HUES6 (cell line): ENCODE measurements at regions not wholly inside any gene's neighbourhood (a gene's known extent, or its start where the extent isn't known, plus 50 kb on each side); places are given as distances from the start of the nearest gene placed in this dataset.

ENCODE experiments used
- H3K27ac ChIP-seq: 2 replicates; pipeline ENCODE4 v1.7.0; 2013; ENCODE audit warnings: low read depth, mild to moderate bottlenecking, low read length, inconsistent platforms
- H3K27me3 ChIP-seq: 2 replicates; pipeline ENCODE4 v1.6.1; 2013; ENCODE audit warnings: low read length; ENCODE audit not compliant: control insufficient read depth, insufficient read depth
- H3K36me3 ChIP-seq: 2 replicates; pipeline ENCODE4 v1.6.1; 2013; ENCODE audit warnings: low read length; ENCODE audit not compliant: control insufficient read depth, insufficient read depth
- H3K4me1 ChIP-seq: 2 replicates; pipeline ENCODE4 v1.6.1; 2013; ENCODE audit warnings: low read length; ENCODE audit not compliant: control insufficient read depth, insufficient read depth
- H3K4me3 ChIP-seq: 2 replicates; pipeline ENCODE4 v1.5.1; 2013; ENCODE audit warnings: low read depth, low read length
- H3K9ac ChIP-seq: one replicate; pipeline ENCODE4 v1.6.1; 2013; ENCODE audit warnings: mild to moderate bottlenecking, low read length
- H3K9me3 ChIP-seq: 2 replicates; pipeline ENCODE4 v1.6.1; 2013; ENCODE audit warnings: low read depth, low read length; ENCODE audit not compliant: control insufficient read depth, insufficient read depth

GRCh38 chr5:40315126-40315525 lies 364.6 kb upstream of the PTGER4 start:
- Histone ChIP-seq H3K36me3 (no peaks in the 10 kb centered on the region), H3K9ac (no peak overlapping the region), H3K4me1 (no peaks in the 10 kb centered on the region), H3K9me3 (no peaks in the 10 kb centered on the region), H3K27ac (no peak overlapping the region), H3K4me3 (no peak overlapping the region), H3K27me3 (no peaks in the 10 kb centered on the region)

DNA sequence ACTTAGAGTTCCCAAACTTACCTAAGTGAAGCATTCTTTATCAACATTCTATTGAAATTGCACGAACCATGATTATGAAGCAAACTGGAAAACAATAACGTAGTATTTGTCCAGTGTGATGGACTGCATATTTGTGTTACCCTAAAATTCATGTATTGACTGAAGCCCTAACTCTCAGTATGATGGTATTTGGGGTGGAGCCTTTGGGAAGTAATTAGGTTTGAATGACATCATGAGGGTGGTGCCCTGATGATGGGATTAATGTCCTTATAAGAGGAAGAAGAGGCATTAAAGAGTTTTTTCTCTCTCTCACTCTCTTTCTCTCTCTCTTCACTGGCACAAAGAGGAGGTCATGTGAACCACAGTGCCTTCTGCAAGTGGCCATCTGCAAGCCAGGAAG lies 365.4 kb upstream of the PTGER4 start:
- no peak overlapping the region for H3K4me3 ChIP-seq
- no peaks in the 10 kb centered on the region for H3K36me3 ChIP-seq
- H3K27me3 ChIP-seq: no peaks in the 10 kb centered on the region
- H3K9ac ChIP-seq: no peak overlapping the region
- H3K4me1 ChIP-seq: no peaks in the 10 kb centered on the region
- H3K9me3 ChIP-seq: no peaks in the 10 kb centered on the region
- no peak overlapping the region for H3K27ac ChIP-seq

DNA sequence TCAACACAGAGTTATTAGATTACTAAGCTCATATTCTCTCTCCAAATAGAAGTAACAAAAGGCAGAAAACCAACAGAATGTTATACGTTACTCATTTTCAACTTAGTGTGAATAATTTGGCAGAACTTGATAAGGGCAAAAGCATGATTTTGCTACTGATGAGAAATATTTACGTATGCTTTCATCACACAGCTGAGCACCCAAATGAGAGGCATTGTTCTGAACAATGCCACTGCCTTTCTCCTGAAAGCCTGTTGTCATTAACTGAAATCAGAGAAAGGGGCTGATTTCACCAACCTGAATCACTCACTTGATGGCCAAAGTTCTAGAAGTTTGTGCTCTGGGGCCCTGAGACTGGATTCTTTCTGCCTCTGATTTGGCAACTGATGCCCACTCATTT lies 367.5 kb upstream of the PTGER4 start:
- Histone ChIP-seq H3K4me3 (no peak overlapping the region), H3K27me3 (no peaks in the 10 kb centered on the region), H3K27ac (no peak overlapping the region), H3K9me3 (no peaks in the 10 kb centered on the region), H3K36me3 (no peaks in the 10 kb centered on the region), H3K9ac (no peak overlapping the region), H3K4me1 (peaks cover 6% of the 10 kb centered on the region)

GRCh38 chr5:40309851-40310250 lies 369.9 kb upstream of the PTGER4 start:
- no peaks in the 10 kb centered on the region for H3K27me3 ChIP-seq
- no peak overlapping the region for H3K4me3 ChIP-seq
- no peaks in the 10 kb centered on the region for H3K9me3 ChIP-seq
- H3K27ac ChIP-seq: no peak overlapping the region
- H3K36me3 ChIP-seq: no peaks in the 10 kb centered on the region
- no peak overlapping the region for H3K9ac ChIP-seq
- peaks cover 6% of the 10 kb centered on the region for H3K4me1 ChIP-seq

DNA sequence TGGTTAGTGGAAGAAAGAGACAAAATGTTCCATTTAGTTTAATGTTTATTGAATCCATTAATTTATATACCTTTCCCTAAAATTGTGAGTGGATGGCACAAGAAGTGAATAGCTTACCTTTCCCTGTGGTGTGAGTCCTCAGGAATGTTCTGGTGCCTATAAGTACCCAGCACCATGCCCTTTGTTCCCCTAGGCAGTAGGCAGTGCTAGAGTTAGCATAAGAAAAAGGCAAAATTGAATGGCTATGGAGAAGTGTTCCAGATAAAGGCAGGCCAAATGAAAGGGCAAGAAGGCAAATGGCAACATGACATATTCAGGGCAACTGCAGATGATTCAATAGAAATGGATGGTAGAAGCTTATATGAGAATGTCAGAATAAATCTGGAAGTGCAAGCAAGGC lies 370.8 kb upstream of the PTGER4 start:
- H3K27ac ChIP-seq: no peak overlapping the region
- no peaks in the 10 kb centered on the region for H3K27me3 ChIP-seq
- no peak overlapping the region for H3K4me3 ChIP-seq
- H3K9ac ChIP-seq: no peak overlapping the region
- H3K36me3 ChIP-seq: no peaks in the 10 kb centered on the region
- no peaks in the 10 kb centered on the region for H3K9me3 ChIP-seq
- H3K4me1 ChIP-seq: peaks cover 6% of the 10 kb centered on the region

- H3K4me1 ChIP-seq: peaks cover 6% of the 10 kb centered on the region
- no peak overlapping the region for H3K27ac ChIP-seq
- no peak overlapping the region for H3K4me3 ChIP-seq
- H3K9ac ChIP-seq: no peak overlapping the region
- H3K9me3 ChIP-seq: no peaks in the 10 kb centered on the region
- H3K36me3 ChIP-seq: no peaks in the 10 kb centered on the region
- H3K27me3 ChIP-seq: no peaks in the 10 kb centered on the region
These were observed 371.8 kb upstream of the PTGER4 start for GRCh38 chr5:40307920-40308319.

- Histone ChIP-seq H3K9me3 (no peaks in the 10 kb centered on the region), H3K36me3 (no peaks in the 10 kb centered on the region), H3K27ac (no peak overlapping the region), H3K4me1 (peaks cover 6% of the 10 kb centered on the region), H3K27me3 (no peaks in the 10 kb centered on the region), H3K4me3 (no peak overlapping the region), H3K9ac (no peak overlapping the region)
These were observed 372.7 kb upstream of the PTGER4 start for GRCh38 chr5:40306869-40307487.

DNA sequence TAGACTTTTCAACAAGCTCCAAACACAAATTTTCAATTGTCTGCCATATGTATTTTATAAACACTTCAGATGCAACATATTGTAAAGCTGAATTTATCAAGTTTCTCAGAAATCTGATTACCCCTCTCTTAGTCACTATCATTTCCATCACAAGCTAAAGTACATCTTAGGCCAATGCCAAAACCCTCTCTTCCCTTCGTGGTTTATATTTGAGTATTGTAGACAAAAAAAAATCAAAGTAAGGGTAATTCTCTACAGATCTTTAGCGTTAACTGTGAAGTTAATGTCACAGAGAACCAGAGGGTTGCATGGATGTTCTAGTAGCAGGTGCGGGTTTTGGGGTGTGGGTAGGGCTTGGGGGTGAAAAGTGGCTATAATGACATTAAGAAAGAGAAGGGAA lies 387.7 kb upstream of the PTGER4 start:
- Histone ChIP-seq H3K36me3 (no peaks in the 10 kb centered on the region), H3K27ac (no peak overlapping the region), H3K27me3 (no peaks in the 10 kb centered on the region), H3K9me3 (no peaks in the 10 kb centered on the region), H3K4me3 (no peak overlapping the region), H3K4me1 (no peaks in the 10 kb centered on the region), H3K9ac (no peak overlapping the region)

- no peak overlapping the region for H3K9ac ChIP-seq
- no peaks in the 10 kb centered on the region for H3K9me3 ChIP-seq
- H3K4me3 ChIP-seq: no peak overlapping the region
- no peaks in the 10 kb centered on the region for H3K4me1 ChIP-seq
- H3K36me3 ChIP-seq: no peaks in the 10 kb centered on the region
- H3K27ac ChIP-seq: no peak overlapping the region
- H3K27me3 ChIP-seq: no peaks in the 10 kb centered on the region
These were observed 388.4 kb upstream of the PTGER4 start for GRCh38 chr5:40291338-40291737.

DNA sequence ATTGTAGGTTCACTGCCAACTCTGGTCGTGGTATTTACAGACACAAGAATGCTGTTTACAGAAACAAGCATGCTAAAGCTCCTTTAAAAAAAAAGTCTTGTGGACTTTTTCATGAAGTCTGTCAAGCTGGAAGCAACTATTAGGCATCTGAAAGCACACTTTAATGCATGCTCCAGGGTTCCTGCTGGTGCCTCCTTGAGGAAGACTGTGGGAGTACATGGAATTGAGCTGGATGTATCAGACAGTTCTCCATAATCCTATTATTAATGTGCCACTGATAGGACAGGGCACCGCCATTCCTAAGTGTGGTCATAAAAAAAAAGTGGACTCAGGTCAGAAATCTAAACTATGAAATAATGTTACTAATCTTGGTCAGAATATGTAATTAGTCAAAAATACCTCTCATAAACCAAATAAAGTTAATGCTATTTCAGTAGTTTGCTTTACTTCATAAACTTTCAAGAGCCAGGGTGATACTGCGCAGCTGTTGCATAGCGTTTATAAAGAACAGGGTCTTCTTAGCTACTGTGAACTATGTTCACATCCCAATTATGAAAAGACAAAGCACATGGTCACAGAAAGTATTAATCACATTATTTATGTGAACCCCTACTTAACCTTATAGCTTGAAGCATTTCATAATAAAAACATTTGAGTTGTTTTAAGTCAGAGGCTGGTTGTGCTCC lies 390.8 kb upstream of the PTGER4 start:
- Histone ChIP-seq H3K4me3 (no peak overlapping the region), H3K9ac (no peak overlapping the region), H3K36me3 (no peaks in the 10 kb centered on the region), H3K27me3 (no peaks in the 10 kb centered on the region), H3K27ac (no peak overlapping the region), H3K4me1 (no peaks in the 10 kb centered on the region), H3K9me3 (no peaks in the 10 kb centered on the region)

DNA sequence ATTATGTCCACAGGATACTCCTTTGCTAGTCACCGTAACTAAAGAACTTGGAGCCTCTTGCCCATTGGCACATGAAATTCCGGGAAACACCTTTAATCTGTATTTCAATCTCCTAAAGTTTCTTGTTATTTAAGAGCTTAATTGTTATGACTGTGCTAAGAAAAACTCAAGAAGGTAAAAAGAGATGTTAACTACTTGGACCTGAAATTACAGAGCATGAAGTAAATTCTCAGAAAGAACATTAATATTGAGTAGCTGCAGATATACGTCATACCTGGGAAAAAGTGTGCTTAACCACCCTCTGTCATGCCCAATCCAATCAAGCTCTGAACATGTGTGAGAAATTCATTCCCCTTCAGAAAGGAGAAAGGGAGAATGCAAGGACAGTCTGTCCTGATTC lies 394.9 kb upstream of the PTGER4 start:
- H3K27ac ChIP-seq: no peak overlapping the region
- H3K36me3 ChIP-seq: no peaks in the 10 kb centered on the region
- no peak overlapping the region for H3K9ac ChIP-seq
- no peaks in the 10 kb centered on the region for H3K9me3 ChIP-seq
- H3K27me3 ChIP-seq: no peaks in the 10 kb centered on the region
- no peak overlapping the region for H3K4me3 ChIP-seq
- no peaks in the 10 kb centered on the region for H3K4me1 ChIP-seq
